Heart right ventricle (tissue), 16 donors: ENCODE measurements at regions not wholly inside any gene's neighbourhood (a gene's known extent, or its start where the extent isn't known, plus 50 kb on each side); places are given as distances from the start of the nearest gene placed in this dataset.

Source experiments
- ATAC-seq, 8 donors: fragments of 200-7000 bp; cut with Tn5 transposase; one replicate each; pipeline ENCODE4 v1.9.1; 2020; ENCODE audit warnings: mild to moderate bottlenecking in 8 of 8, moderate library complexity in 8 of 8, moderate number of reproducible peaks in 1 of 8
- DNase-seq, 2 donors: peaks; one replicate each; pipeline ENCODE4 v3.0.0-alpha.2; 2020
- H3K27ac ChIP-seq, 10 donors: fragments of 200-600 bp; sonication (generic) in 2 of 10; one replicate each; pipeline versions ENCODE4 v1.5.0 to v1.8.0; 2020 to 2022; ENCODE audit warnings: mild to moderate bottlenecking in 3 of 10
- H3K27me3 ChIP-seq, 7 donors: fragments of 200-600 bp; one replicate each; pipeline ENCODE4 v1.8.0; 2021 to 2022; ENCODE audit warnings: mild to moderate bottlenecking in 2 of 7
- H3K36me3 ChIP-seq, 9 donors: fragments of 200-600 bp; sonication (generic) in 1 of 9; one replicate each; pipeline versions ENCODE4 v1.5.0 to v1.8.0; 2020 to 2022; ENCODE audit warnings: mild to moderate bottlenecking in 2 of 9
- H3K4me1 ChIP-seq, 9 donors: fragments of 200-600 bp; sonication (generic) in 1 of 9; one replicate each; pipeline versions ENCODE4 v1.5.0 to v1.8.0; 2020 to 2022; ENCODE audit warnings: mild to moderate bottlenecking in 4 of 9
- H3K4me3 ChIP-seq, 10 donors: fragments of 200-600 bp; sonication (generic) in 2 of 10; one replicate each; pipeline versions ENCODE4 v1.5.0 to v1.8.0; 2020 to 2022; ENCODE audit warnings: mild to moderate bottlenecking in 7 of 10, moderate library complexity in 2 of 10
- H3K9me3 ChIP-seq, 11 donors: fragments of 200-600 bp in 10 of 11; sonication (generic) in 2 of 11; one replicate each; pipeline versions ENCODE4 v1.5.0 to v1.8.0; 2013 to 2022; ENCODE audit warnings: mild to moderate bottlenecking in 2 of 11, control low read depth in 1 of 11, moderate library complexity in 1 of 11
- CTCF ChIP-seq, 9 donors: fragments of 200-600 bp; sonication (generic) in 2 of 9; IDR thresholded peaks; one replicate each; pipeline versions ENCODE4 v1.5.0 to v1.8.0; 2021 to 2022; ENCODE audit warnings: antibody characterized with exemption in 9 of 9, mild to moderate bottlenecking in 5 of 9, moderate library complexity in 1 of 9
- WGBS, 2 donors: extraction: QIAGEN DNeasy Blood & Tissue Kit; methylation state at CpG; one replicate each; pipeline ENCODE4 v1.1.7; 2013; ENCODE audit warnings: inconsistent platforms in 1 of 2; 5-methylcytosine and 5-hydroxymethylcytosine counted together
- intact Hi-C, 10 donors: fragments of 100-400 bp; cut with DNase I; formaldehyde crosslinking; loops; one replicate each; pipeline versions ENCODE4 v1.11.1 to v1.14.2; 2022
- donor health status: Arrhythmogenic right ventricular cardiomyopathy.
- donor health status: ischemic (EF 13 %, LVEDD 7.1; RV severe dilation, severe dysfunction).
- donor health status: healthy with polysubstance abuse.
- donor health status: DM: no; HTN: yes; CAD: no.
- donor health status: DM: no; HTN: no; CAD: no.
- donor health status: ischemic (EF 25% LVEDD 6.9; RV normal size, moderate dysfunction).
- donor health status: ischemic (EF 25% LVEDD 5.7; RV mildly dilated, moderate dysfunction).
- donor health status: healthy.
- donor health status: DM: yes; HTN: yes; CAD: no.
- donor health status: Ischemic cardiomyopathy.
- donor health status: ischemic (EF 35%, LVEDD 5.7; RV mildly dilated, moderate dysfunction).
- donor health status: nonischemic (EF 11% LVEDD 7.7; RV severe dilation, severe dysfunction).
- donor health status: DM: yes; HTN: yes; CAD: no.
- donor health status: PGD.
- donor health status: ischemic (EF 29% LVEDD 5.4; RV normal size, mild dysfunction).
- donor health status: nonischemic (EF 23%, LVEDD 6.1; RV moderate dilation, normal function).

GRCh38 chr2:66228128-66228547, 206.8 kb upstream of the MEIS1 start:
- ATAC-seq: peak in 2 of 8 donors; percentile 33 to 44
- no peak overlapping the region for H3K27ac ChIP-seq
- H3K27me3 ChIP-seq: peaks cover 0 to 4% (median 0%) of the 10 kb centered on the region in 7 donors
- no peak for DNase-seq
- no peaks in the 10 kb centered on the region for H3K4me1 ChIP-seq
- no peaks in the 10 kb centered on the region for H3K36me3 ChIP-seq
- no peak for TF ChIP-seq CTCF (IDR thresholded peaks at IDR 0.05)
- no peak overlapping the region for H3K4me3 ChIP-seq
- H3K9me3 ChIP-seq: no peaks in the 10 kb centered on the region
- WGBS, 2 donors: 38 to 53% methylated on average over 4 of the region's 4 CpGs
- intact Hi-C loops: no loop called here

GRCh38 chr2:66217039-66217585, 217.8 kb upstream of the MEIS1 start:
- Histone ChIP-seq H3K4me1 (no peaks in the 10 kb centered on the region), H3K9me3 (peaks cover 0 to 4% (median 0%) of the 10 kb centered on the region in 11 donors), H3K4me3 (no peak overlapping the region), H3K27me3 (peaks cover 0 to 28% (median 0%) of the 10 kb centered on the region in 7 donors), H3K27ac (no peak overlapping the region), H3K36me3 (no peaks in the 10 kb centered on the region)
- TF ChIP-seq CTCF (IDR thresholded peaks at IDR 0.05): no peak
- intact Hi-C loops: no loop called here
- DNase-seq (no peak), ATAC-seq (no peak)
- WGBS, 2 donors: 65 to 71% methylated on average over 8 of the region's 8 CpGs

- ATAC-seq: no peak
- intact Hi-C loops: no loop called here
- WGBS, 2 donors: 71 to 79% methylated on average over 3 of the region's 3 CpGs
Observed at GRCh38 chr2:66212749-66213148, 222.2 kb upstream of the MEIS1 start.

GRCh38 chr2:66202586-66202985, 232.3 kb upstream of the MEIS1 start:
- no peaks in the 10 kb centered on the region for H3K4me1 ChIP-seq
- no peaks in the 10 kb centered on the region for H3K27me3 ChIP-seq
- 79 to 86% methylated on average over 2 of the region's 2 CpGs for WGBS, 2 donors
- no peaks in the 10 kb centered on the region for H3K36me3 ChIP-seq
- H3K27ac ChIP-seq: no peak overlapping the region
- peaks cover 0 to 15% (median 0%) of the 10 kb centered on the region in 11 donors for H3K9me3 ChIP-seq
- no peak overlapping the region for H3K4me3 ChIP-seq
- no peak for TF ChIP-seq CTCF (IDR thresholded peaks at IDR 0.05)
- no peak for ATAC-seq
- intact Hi-C loops: no loop called here
- no peak for DNase-seq

More at GRCh38 chr2:66212749-66213148, 222.2 kb upstream of the MEIS1 start:
- Histone ChIP-seq H3K4me3 (no peak overlapping the region), H3K27ac (no peak overlapping the region), H3K36me3 (no peaks in the 10 kb centered on the region), H3K27me3 (peaks cover 0 to 8% (median 0%) of the 10 kb centered on the region in 7 donors), H3K9me3 (no peaks in the 10 kb centered on the region), H3K4me1 (no peaks in the 10 kb centered on the region)
- DNase-seq: no peak
- no peak for TF ChIP-seq CTCF (IDR thresholded peaks at IDR 0.05)
